HG03460 (cell line): ENCODE measurements at regions not wholly inside any gene's neighbourhood (a gene's known extent, or its start where the extent isn't known, plus 50 kb on each side); places are given as distances from the start of the nearest gene placed in this dataset.
"Not testable (repeated sequence)": the region's sequence is repeated elsewhere in the genome, so short reads cannot be mapped to it uniquely, and the experiment has no call there.

ENCODE experiments used
- ATAC-seq: cut with Tn5 transposase; IDR thresholded peaks from one replicate; pipeline ENCODE4 v1.9.1; 2021; ENCODE audit not compliant: unreplicated experiment

DNA sequence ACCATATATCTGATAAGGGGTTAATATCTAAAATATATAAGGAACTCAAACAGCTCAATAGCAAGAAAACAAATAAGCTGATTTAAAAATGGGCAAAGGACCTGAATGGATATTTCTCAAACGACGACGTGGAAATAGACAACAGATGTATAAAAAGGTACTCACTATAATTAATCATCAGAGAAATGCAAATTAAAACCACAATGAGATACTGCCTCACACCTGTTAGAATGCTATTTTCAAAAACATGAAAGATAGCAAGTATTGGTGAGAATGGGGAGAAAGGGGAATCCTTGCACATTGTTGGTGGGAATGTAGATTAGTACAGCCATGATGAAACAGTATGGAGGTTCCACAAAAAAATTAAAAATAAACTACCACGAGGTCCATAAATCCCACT lies 163.2 kb downstream of the DKK1 start:
- ATAC-seq: no peak

DNA sequence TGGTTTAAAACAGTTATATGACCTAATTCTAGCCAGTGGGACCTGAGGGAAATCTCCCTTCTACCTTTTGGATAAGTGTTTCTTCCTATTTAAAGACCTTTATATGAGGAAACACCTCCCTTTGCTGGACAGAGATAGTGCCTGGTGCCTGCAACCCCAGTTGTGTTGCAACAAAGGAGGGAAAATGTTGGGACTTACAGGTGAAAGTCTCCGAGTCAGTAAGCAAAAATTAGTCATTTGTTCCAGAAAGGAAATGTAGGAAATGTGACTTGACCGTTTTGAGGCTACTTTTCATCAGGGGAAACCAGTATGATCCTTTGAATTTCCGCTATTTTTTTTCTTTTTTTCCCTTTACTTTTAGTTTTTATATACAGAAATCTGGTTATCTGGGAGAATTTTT lies 165.5 kb downstream of the DKK1 start:
- no peak for ATAC-seq

DNA sequence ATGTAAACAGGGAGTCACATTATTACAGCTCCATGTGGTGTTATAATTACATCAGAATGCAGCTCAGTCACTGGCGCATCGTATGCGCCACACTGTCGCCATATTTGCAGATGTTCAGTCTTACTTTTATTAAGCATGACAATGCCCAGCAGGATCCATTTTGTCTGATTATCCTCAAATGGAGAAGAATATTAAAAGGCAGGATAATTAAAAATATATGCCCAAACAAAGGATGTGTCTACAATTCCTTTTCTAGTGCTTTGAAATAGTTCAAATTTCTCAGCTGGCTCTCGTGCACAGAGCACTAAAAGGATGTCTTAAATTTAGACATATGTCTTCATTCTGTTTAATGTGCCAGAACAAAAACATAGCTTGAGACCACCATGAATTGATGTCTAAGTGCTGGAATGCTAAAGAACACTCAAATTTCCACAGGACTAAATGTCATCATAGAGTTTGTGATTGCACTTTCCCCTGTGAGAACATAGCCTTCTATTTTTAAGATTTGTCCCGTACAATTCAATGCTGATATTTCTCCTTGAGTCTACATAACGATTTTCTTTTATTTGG lies 168.0 kb downstream of the DKK1 start:
- no peak for ATAC-seq

DNA sequence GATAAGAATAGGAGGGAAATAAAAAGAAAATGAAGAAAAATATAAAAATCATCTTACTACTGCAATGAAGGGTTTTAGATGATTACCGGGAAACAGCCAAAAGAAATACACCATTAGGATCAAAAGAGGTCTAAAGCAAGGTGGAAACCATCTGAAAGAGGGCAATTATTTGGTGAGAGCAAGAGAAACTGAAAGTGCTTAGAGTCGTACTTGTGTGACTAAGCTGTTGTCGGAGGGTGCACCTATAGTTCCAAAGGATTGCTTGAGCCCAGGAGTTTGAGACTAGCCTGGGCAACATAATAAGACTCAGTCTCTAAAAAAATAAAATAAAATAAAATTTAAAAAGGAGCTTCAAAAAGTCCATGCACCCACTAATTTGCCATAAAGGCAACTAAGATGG lies 169.5 kb downstream of the DKK1 start:
- ATAC-seq: peak; percentile 75

DNA sequence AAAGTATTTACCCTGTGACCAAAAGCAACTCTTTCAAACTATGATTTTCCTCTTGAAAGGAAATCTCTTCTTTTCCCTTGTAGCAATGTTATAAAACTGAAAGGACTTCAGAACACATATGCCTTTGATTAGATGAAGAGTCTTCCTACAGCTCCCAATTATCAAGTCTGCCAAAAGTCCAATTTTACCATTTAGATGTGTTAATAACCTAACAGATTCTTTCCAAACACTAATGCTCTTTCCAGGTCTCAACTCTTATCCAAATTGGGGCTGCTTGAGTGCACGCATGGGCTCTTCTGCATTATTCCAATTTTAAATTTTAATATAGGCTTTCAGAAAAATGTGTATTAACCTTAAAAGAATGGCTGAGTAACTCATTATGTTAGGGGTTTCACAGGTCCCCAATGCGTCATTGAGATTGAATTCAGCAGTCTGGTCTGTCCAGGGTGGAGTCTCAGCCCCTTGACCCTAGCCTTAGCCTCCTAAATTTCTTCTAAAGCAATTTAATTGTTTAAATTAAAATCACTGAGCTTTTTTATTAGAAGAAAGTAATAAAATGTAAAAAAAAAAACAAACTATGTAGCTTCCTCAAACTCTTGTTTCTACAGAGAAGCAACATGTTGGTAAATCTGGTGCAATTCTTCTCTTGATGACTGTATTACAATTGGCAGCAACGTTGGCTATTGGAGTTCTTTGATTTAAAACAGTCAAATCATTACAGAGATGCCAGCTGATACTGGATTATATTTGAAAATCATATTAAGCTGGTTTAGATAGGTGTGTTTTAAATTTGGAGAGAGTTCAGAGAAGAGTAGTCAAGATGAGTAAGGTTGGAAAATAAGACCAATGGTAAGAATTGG lies 170.4 kb downstream of the DKK1 start:
- no peak for ATAC-seq

DNA sequence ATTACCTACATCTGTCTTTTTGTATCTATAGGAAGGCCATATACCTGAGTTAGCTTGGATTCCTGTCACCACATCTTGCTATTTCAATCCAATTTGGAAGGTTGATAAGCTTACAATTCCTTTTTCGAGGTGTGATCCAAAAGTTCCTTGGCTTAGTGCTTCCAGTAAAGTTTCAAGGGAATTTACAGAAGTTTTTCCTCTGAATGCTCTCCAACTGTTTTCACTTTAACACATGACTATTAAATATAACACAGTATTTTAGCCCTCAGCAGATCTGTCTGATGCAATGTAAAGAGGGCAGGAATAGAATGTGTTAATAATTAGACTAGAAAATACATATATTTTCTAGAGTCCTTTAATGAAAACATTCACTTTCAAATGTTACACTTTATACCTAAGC lies 171.4 kb downstream of the DKK1 start:
- ATAC-seq: no peak

DNA sequence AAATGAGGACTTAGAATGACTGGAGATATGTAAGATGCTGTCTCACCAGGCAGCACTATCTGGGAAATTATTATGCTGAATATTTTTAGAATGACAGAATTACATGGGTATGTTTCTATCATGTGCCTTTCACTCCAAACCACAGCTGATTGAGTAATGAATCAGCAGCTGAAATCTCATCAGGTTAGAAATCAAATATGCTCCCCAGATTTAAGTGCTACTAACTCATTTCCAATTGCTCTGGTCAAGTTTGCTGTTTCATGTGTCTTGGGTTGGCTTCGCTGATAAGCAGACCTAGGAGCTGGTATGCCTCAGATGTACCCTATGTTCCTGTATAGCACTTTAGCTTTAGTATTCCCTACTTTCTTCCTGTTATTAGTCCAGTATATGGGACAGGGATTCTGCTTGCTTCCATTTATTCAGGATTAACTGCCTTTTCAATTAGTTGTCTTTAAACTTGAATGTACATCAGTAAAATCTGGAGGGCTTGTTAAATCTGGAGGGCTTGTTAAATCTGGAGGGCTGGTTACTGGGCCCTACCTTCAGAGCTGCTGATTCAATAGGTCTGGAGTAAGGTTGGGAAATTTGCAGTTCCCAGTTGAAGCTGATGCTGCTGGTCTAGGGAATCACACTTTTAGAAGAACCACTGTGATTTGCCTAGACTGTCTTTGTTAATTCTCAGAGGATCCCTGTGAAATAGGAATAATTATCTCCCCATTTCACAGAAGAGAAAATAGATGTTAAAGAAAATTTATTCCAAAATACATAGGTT lies 172.9 kb downstream of the DKK1 start:
- ATAC-seq: no peak

DNA sequence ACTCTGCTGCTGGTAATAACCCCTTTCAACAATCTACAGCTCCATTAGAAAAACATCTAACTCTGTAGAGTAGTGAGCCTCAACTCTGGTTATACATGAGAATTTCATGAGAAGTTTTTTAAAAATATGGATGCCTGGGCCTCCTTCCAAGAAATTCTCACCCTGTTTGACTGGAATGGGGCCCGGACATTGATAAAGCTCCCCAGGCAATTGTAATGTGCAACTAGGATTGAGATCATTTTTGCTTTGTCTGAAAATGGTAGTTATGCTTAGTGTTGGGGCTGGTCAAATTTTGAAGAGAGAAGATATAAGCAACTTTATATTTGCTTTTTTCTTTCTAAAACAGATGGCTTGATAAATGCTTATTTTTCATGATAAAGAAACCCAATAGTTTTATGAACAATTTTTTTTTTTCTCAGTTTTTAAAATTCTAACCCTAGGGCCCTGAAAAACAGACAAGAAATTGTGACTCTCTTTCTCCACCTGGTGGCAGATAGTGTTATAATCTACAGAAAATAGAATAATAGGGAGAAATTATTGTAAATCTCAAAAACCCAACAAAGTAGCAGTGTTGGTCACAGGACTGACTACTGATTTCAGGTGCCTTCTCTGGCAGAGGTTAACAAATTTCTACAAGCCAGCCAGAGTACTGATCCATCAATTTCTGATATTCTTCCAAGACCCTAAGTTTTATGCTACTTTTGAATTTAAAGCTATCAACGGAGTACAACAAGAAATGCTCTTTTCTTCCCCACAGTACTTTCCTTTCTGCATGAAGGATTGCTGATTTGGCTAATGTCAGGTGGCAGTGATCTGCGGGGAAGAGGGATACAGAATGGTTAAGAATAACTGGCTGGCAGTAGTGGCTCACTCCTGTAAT lies 174.8 kb downstream of the DKK1 start:
- no peak for ATAC-seq

DNA sequence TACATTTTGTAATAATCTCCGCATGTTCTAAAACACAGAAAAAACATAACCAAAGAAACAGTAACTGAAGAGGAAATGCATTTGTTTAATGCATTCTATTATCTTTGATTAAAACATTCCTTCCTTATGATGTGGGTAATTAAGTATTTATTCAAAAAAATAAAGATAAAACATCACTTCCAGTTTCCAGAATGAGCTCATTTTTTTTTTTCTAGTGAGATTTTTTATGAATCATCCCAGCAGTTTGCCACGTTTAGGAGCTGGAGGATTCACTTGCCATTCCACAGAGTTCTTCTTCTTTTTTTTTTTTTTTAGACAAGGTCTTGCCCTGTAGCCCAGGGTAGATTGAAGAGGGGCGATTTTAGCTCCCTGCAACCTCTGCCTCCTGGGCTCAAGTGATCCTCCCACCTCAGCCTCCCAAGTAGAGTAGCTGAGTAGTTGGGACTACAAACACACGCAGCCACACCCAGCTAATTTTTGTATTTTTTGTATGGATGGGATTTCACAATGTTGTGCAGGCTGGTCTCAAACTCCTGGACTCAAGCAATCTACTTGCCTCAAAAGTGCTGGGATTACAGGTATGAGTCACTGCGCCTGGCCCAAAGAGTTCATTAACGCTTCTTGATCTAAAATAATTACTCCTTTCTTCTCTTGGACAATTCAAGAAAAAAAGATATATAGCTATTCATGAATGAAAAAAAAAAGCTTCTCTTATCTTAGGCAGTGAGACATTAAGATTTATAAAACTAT lies 177.3 kb downstream of the DKK1 start:
- no peak for ATAC-seq

DNA sequence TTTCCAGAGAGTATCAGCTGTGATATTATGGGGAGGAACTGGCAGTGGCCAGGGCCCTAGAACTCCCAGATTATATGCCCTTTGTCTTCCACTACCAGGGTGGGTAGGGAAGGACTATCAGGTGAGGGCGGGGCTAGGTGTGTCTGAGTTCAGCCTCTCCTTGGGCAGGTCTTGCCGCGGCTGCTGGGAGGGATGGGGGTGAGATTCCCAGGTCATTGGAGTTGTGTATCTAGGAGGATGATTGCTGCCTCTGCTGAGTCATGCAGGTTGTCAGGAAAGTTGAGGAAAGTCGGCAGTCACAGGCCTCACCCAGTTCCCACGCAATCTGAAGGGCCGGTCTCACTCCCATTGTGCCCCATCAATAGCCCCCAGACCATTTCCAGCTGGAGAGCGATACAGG lies 185.2 kb downstream of the DKK1 start:
- ATAC-seq: no peak

DNA sequence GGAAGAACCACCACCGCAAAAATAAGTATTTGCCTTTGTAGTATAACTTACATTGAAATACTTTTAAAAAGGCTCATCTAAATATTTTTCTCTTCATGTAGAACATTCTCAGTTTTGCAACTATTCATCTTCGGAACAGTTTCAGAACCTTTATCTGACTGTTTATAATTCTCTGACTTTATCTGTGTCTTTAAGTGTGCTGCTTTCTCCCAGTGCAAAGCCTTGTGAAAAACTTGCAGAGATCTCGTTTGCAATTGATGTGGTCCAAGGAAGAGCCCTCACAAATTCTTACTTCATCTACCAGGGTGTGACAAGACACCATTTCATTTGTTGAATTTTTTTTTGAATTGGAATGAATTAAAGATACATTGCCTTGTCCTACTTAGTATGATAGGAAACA lies 186.4 kb downstream of the DKK1 start:
- ATAC-seq: no peak

DNA sequence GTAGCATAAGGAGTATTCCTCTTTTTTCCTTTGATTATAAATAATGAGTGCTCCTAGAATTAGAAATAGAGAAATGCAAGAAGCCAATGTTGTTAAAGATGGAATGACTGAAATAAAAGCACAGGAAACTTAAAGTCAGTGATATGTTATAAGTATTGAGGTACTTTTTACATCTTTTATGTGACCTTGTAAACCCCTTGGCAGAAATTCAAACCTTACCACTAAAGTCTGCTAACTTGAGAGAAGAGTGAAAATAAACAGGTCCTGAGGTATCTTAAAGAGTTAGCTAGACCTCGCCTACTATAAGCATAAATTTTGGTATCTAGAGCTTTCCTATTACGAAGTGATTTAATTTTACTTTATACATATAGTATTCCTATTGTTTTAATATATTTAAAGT lies 188.2 kb downstream of the DKK1 start:
- no peak for ATAC-seq

DNA sequence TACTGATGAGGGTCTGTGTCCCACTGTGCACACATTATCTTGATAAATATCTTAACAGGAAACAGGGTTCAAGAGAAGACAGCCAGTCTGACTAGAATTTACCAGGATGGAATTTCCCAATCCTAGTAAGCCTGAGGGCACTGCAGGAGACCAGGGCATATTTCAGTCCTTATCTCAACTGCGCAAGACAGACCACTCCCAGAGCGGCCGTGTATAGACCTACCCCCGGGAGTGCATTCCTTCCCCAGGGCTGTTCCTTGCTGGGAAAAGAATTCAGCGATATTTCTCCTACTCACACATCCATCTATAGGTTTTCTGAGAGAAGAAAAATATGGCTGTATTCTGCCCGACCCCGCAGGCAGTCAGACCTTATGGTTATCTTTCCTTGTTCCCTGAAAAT lies 191.3 kb downstream of the DKK1 start:
- ATAC-seq: not testable (repeated sequence)

DNA sequence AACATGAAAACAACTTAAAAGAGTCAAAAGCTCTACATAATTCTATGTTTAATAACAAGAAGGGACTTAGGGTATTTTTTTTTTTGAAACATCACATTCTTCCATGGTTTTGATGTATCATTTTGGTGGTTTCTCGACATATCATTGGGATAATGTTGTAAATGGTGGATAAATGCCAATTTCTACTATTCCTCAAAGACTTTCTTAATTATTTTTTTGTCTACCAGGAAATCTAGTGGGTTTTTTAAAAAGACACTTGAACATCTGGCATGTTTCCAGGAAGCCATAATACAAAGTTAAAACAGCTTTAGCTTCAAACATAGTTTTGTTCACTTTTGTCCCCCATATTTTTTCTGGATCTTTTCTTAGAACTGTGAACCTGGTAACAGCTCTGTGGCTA lies 200.4 kb downstream of the DKK1 start:
- no peak for ATAC-seq

DNA sequence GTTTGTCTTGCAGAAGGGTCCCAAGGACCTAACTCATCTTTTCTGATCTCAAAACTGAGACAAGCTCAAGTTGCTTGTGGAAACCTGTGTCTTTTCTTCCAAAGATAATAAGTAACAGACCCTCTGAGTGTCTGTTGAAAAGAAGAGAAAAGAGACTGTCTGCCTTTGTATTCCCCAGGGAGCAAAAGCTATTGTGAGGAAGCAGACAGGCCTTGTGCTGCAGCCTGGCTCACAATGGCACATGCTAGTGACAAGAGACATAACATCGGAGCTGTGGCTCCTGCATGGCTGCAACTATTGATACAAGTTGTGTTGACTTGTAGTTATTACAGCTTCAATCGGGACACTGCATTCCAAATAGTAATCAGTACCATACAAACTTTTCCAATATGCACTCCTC lies 202.9 kb downstream of the DKK1 start:
- no peak for ATAC-seq

DNA sequence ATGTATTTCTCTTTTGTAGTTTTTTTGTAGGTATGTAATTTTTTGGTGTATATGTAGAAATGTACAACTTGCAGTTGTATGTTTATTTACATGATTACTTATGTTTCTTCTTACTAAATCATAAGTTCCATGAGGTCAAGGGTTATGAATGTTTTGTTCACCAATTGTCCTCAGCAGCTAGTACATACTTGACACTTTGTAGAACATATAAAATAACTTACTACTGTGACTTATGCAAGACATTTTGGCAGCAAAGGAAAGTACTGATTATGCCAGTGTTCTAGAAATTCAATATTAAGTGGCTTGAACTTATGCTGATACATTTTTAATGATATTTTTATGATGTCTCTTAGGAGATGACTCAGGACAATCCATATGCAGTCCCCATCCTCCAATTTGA lies 209.6 kb downstream of the DKK1 start:
- ATAC-seq: no peak

DNA sequence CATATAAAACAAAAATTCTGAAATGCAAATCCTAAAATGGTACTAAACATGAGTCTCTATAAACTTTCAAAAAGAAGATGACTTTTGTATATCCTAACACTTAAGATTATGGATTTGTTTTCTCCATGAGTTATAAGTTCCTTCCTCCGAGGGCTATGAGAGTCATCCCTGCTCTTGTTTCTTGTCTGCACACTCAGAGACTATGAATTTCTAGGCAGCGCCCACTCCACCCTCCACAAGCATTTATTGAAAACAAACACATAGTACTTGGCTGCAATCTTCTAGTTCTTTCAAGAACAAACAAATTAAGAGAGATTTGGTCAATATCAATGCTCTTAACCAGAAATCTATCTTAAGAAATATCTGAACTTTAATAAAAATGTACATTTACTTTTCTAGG lies 211.7 kb downstream of the DKK1 start:
- ATAC-seq: no peak

DNA sequence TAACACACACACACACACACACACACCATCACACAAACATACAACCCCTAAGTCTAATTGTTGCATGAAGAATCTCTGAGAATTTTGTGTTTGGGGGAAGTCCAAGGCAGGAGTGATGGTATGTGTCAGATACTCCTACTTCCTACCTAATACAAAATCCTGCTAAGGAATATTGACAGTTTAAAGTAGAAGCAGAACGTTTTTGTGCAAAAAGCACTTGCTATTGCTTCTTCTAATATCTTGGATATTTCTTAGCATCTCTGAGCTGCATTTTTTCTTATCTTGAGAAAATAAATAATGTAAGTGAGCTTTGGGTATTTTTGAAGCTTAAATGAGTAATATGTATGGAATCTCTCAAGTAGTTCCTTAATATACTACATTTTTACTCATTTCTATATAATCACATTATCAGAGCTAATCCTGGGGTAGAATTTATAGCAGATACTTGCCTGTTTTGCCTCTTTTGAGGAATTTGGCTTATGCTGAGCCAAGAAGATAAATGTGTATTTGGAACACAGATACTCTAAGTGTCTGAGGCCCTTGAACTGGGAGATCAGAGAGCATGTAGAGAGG lies 212.3 kb downstream of the DKK1 start:
- no peak for ATAC-seq

DNA sequence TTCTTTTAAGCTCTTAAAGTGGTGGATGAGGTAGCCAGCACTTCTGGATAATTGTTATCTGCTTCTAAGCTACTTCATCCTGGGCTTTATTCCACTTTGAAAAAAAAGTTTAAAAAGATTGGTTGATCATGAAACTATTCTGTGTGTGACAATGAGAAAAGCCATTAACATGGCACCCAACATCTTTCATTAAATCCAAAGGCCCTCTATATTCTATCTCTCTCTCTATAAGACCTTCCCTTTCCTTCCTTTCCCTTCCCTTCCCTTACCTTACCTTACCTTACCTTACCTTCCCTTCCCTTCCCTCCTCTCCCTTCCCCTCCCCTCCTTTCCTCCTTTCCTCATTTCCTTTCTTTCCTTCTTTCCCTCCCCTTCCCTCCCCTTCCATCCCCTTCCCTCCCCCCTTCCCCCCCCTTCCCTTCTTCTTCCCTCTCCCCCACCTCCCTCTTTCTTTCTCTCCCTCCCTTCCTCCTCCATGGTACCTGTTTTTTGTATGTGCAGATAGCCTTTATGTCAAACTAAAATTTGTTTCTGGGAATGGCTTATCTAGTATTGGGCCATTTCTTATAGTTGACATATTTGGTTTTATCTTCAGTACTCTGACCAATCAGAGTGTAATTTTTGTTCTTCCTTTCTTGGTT lies 218.7 kb downstream of the DKK1 start:
- no peak for ATAC-seq

DNA sequence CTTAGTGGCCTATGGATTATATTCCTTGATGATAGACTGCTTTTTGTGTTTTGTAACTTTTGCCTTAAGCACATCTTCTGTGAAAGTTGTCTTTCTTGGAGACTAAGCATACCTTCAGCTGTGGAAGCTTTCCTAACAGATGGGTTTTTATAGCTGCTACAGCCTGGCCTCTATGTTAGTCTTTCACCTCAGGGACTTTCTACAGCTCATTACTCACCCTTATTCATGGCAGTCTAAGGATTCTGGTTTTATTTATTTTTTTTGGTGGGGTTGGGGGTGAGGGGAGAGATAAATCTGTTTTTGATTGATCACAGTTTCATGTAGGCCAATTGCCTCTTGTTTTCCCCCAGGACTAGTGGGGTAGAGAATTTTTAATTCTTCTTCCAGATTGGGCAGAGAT lies 219.9 kb downstream of the DKK1 start:
- no peak for ATAC-seq
